ENCODE measurements at regions not wholly inside any gene's neighbourhood (a gene's known extent, or its start where the extent isn't known, plus 50 kb on each side); places are given as distances from the start of the nearest gene placed in this dataset.

GRCh38 chr2:22801970-22802369 lies 583.0 kb upstream of the KLHL29 start:
- no peak overlapping the region for H3K4me3 Mint-ChIP-seq
- Histone ChIP-seq H3K36me3 (ENCODE audit: control insufficient read depth, insufficient read depth, low read length) (no peaks in the 10 kb centered on the region), H3K27me3 (ENCODE audit: control insufficient read depth, insufficient read depth, low read length) (no peaks in the 10 kb centered on the region), H3K4me1 (ENCODE audit: control insufficient read depth, insufficient read depth, low read length) (no peaks in the 10 kb centered on the region), H3K4me3 (ENCODE audit: low read length) (no peak overlapping the region), H3K9me3 (ENCODE audit: control insufficient read depth, insufficient read depth, low read length) (no peaks in the 10 kb centered on the region), H3K27ac (ENCODE audit: low read length) (no peak overlapping the region)
- no peaks in the 10 kb centered on the region for H3K4me1 Mint-ChIP-seq
- no peak overlapping the region for H3K27ac Mint-ChIP-seq
- 85% methylated on average over 5 of the region's 5 CpGs for WGBS (ENCODE audit: insufficient coverage)
- DNase-seq: no peak
- H3K27me3 Mint-ChIP-seq (ENCODE audit: low read depth in 2 of 2): no peaks in the 10 kb centered on the region
- H3K36me3 Mint-ChIP-seq: no peaks in the 10 kb centered on the region
- intact Hi-C loops (cut with micrococcal nuclease): no loop called here
- peaks cover 10 to 16% of the 10 kb centered on the region in 2 donors for H3K9me3 Mint-ChIP-seq
- ATAC-seq: no peak
- TF ChIP-seq CTCF (IDR thresholded peaks at IDR 0.05): no peak

- no peak overlapping the region for H3K4me3 Mint-ChIP-seq
- no peak for ATAC-seq
Observed at GRCh38 chr2:22807872-22808271, 577.1 kb upstream of the KLHL29 start.

GRCh38 chr2:22810602-22811001 lies 574.4 kb upstream of the KLHL29 start:
- Histone ChIP-seq H3K4me1 (ENCODE audit: control insufficient read depth, insufficient read depth, low read length) (no peaks in the 10 kb centered on the region), H3K4me3 (ENCODE audit: low read length) (no peak overlapping the region), H3K9me3 (ENCODE audit: control insufficient read depth, insufficient read depth, low read length) (no peaks in the 10 kb centered on the region), H3K27me3 (ENCODE audit: control insufficient read depth, insufficient read depth, low read length) (no peaks in the 10 kb centered on the region), H3K27ac (ENCODE audit: low read length) (no peak overlapping the region), H3K36me3 (ENCODE audit: control insufficient read depth, insufficient read depth, low read length) (no peaks in the 10 kb centered on the region)
- no peak for TF ChIP-seq CTCF (IDR thresholded peaks at IDR 0.05)
- H3K4me1 Mint-ChIP-seq: no peaks in the 10 kb centered on the region
- no peak for DNase-seq
- WGBS (ENCODE audit: insufficient coverage): 100% methylated on average over 1 of the region's 2 CpGs
- H3K27ac Mint-ChIP-seq: no peak overlapping the region
- ATAC-seq: no peak
- intact Hi-C loops (cut with micrococcal nuclease): no loop called here
- H3K27me3 Mint-ChIP-seq (ENCODE audit: low read depth in 2 of 2): no peaks in the 10 kb centered on the region
- no peak overlapping the region for H3K4me3 Mint-ChIP-seq
- H3K9me3 Mint-ChIP-seq: peaks cover 10 to 12% of the 10 kb centered on the region in 2 donors
- no peaks in the 10 kb centered on the region for H3K36me3 Mint-ChIP-seq

More at GRCh38 chr2:22807872-22808271, 577.1 kb upstream of the KLHL29 start:
- no peaks in the 10 kb centered on the region for H3K4me1 Mint-ChIP-seq
- Histone ChIP-seq H3K27ac (ENCODE audit: low read length) (no peak overlapping the region), H3K4me3 (ENCODE audit: low read length) (no peak overlapping the region), H3K27me3 (ENCODE audit: control insufficient read depth, insufficient read depth, low read length) (no peaks in the 10 kb centered on the region), H3K9me3 (ENCODE audit: control insufficient read depth, insufficient read depth, low read length) (no peaks in the 10 kb centered on the region), H3K36me3 (ENCODE audit: control insufficient read depth, insufficient read depth, low read length) (no peaks in the 10 kb centered on the region), H3K4me1 (ENCODE audit: control insufficient read depth, insufficient read depth, low read length) (no peaks in the 10 kb centered on the region)
- H3K27me3 Mint-ChIP-seq (ENCODE audit: low read depth in 2 of 2): no peaks in the 10 kb centered on the region
- no peaks in the 10 kb centered on the region for H3K36me3 Mint-ChIP-seq
- no peak for TF ChIP-seq CTCF (IDR thresholded peaks at IDR 0.05)
- intact Hi-C loops (cut with micrococcal nuclease): no loop called here
- no peak overlapping the region for H3K27ac Mint-ChIP-seq
- H3K9me3 Mint-ChIP-seq: peaks cover 16 to 17% of the 10 kb centered on the region in 2 donors
- no peak for DNase-seq

GRCh38 chr2:22812065-22812680 lies 572.8 kb upstream of the KLHL29 start:
- Mint-ChIP-seq H3K27me3 (ENCODE audit: low read depth in 2 of 2) (no peaks in the 10 kb centered on the region), H3K27ac (no peak overlapping the region), H3K4me1 (no peaks in the 10 kb centered on the region), H3K36me3 (no peaks in the 10 kb centered on the region), H3K4me3 (no peak overlapping the region), H3K9me3 (peaks cover 4 to 10% of the 10 kb centered on the region in 2 donors)
- H3K27ac ChIP-seq (ENCODE audit: low read length): no peak overlapping the region
- ATAC-seq (no peak), DNase-seq (no peak)
- intact Hi-C loops (cut with micrococcal nuclease): no loop called here
- no peak overlapping the region for H3K4me3 ChIP-seq (ENCODE audit: low read length)
- no CpG with 5 or more reads among the region's 2 CpGs for WGBS (ENCODE audit: insufficient coverage)
- H3K9me3 ChIP-seq (ENCODE audit: control insufficient read depth, insufficient read depth, low read length): no peaks in the 10 kb centered on the region
- no peaks in the 10 kb centered on the region for H3K36me3 ChIP-seq (ENCODE audit: control insufficient read depth, insufficient read depth, low read length)
- H3K4me1 ChIP-seq (ENCODE audit: control insufficient read depth, insufficient read depth, low read length): no peaks in the 10 kb centered on the region
- no peak for TF ChIP-seq CTCF (IDR thresholded peaks at IDR 0.05)
- no peaks in the 10 kb centered on the region for H3K27me3 ChIP-seq (ENCODE audit: control insufficient read depth, insufficient read depth, low read length)
